HG03575 (cell line): ENCODE measurements at regions not wholly inside any gene's neighbourhood (a gene's known extent, or its start where the extent isn't known, plus 50 kb on each side); places are given as distances from the start of the nearest gene placed in this dataset.

Experiments used
- ATAC-seq: cut with Tn5 transposase; IDR thresholded peaks from one replicate; pipeline ENCODE4 v1.9.1; 2021; ENCODE audit not compliant: unreplicated experiment, insufficient number of reproducible peaks, low FRiP score; ENCODE audit errors: extremely low read depth

GRCh38 chr7:115511330-115511729 is 519.2 kb downstream of the TFEC start:
- ATAC-seq: no peak

GRCh38 chr7:115505136-115505535 is 525.4 kb downstream of the TFEC start:
- no peak for ATAC-seq

DNA sequence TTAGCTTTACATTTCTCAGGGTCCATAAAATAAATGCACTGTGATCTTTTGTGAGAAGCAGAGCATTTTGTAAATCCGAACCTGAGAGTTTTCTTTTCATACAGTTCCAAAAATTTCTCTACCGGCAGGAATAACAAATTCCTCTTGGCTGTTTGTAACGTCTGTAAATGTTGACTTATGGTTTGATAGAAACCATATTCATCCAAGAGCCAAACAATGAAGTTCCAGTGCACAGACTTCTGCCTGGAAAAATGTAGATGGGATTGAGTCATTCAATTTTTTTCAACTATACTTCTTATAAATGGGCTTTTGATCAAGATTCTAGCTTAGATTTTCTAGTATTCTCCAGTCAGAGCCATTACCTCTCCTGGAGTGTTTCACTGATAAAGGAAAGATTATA is 530.6 kb downstream of the TFEC start:
- ATAC-seq: no peak

DNA sequence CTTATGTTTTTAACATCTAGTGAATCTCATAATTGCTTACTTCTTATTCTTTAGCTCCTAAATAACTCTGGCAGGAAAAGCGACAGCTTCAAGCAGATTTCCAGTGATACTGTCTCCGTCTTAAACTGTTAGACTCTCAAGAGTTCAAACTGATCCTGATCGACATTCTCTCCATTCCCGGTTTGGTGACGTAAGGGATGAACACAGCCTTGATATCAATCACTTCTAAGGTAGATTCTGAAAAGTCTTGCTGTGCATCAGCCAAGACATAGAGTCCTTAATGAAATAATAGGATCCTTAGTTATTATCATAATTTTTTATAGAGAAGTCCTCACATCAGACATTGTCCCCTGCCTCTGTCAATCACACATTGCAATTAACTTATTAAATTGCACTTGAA is 534.6 kb downstream of the TFEC start:
- no peak for ATAC-seq

GRCh38 chr7:115494529-115495147 is 535.9 kb downstream of the TFEC start:
- no peak for ATAC-seq

GRCh38 chr7:115493381-115493780 is 537.2 kb downstream of the TFEC start:
- ATAC-seq: no peak

GRCh38 chr7:115491744-115492380 is 538.7 kb downstream of the TFEC start:
- ATAC-seq: no peak

DNA sequence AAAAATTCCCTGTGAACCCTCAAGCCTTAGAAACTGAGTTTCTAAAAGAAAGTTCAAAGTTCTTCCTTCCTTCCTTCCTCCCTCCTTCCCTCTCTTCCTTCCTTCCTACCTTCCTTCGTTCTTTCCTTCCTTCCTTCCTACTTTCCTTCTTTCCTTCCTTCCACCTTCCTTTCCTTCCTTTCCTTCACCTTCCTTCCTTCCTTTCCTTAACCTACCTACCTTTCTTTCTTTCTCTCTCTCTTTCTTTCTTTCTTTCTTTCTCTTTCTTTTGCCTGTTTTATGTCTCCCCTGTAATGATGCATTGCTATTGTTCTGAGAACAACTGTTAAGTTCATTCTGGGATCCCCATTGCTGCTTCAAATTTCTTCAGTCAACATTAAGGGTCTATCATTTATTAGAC is 551.1 kb downstream of the TFEC start:
- ATAC-seq: no peak

DNA sequence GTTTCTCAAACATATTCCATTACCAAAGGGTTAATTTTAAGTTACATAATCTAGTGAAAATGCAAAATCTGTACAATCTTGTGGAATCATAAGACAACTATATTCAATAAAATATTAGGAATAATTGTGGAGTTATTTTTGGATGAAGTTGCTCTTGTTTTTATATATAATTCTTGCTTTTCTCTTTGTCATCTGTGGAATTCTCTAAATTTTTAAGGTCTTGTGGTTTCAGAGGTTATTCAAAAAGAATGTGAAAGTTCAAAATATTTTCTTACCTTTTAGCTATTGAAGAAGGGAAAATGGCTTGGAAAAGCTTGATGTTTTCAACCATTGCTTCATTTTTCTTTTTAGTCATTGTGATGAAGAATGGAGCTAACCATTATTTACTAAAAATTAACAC is 552.1 kb downstream of the TFEC start:
- ATAC-seq: no peak

GRCh38 chr7:115477193-115477651 is 553.3 kb downstream of the TFEC start:
- no peak for ATAC-seq

DNA sequence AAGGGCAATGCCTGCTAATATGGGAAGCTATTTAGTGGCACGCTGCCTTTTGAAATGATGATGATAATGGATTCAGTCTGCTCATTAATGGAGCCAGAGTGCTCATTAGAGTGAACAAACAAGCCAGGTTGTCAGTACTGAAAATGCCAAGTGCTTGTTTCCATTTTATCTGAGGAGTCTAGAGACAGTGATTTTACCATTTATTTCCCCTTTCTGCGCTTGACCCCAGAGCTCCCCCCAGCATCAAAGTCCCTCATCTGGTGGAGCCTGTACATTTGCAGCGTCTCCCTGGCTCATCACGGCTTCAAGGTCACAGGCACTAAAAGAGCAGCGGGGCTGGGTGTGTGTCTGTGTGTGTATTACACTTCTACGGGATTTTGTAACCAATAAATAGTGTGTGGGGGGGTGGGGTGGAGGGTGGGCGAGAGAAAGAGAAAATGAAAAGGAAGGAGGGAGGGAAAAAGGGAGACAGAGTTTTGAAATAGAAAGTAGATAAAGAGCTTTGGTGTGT is 553.8 kb downstream of the TFEC start:
- ATAC-seq: no peak

- no peak for ATAC-seq
These were observed 554.0 kb downstream of the MDFIC start for GRCh38 chr7:115475761-115476385.

DNA sequence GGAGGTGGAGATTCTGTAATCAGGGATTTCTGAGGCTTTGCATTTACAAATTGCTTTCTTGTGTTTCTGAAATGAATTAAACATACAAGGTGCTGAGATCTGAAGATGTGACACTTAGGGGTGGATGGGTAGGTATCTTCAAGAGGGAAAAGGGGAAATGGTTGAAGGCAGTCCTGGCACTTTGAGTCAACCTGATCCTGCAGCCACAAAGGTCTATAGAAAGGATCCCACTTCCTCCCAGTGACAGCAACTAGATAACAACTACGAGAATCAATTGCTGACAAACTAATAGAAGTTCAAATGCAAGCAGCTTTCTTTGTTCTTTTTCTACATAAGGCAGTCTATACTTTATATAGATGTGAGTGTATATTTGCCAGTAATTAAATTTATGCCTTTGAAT is 553.3 kb downstream of the MDFIC start:
- ATAC-seq: no peak

GRCh38 chr7:115474137-115474536 is 552.2 kb downstream of the MDFIC start:
- no peak for ATAC-seq

DNA sequence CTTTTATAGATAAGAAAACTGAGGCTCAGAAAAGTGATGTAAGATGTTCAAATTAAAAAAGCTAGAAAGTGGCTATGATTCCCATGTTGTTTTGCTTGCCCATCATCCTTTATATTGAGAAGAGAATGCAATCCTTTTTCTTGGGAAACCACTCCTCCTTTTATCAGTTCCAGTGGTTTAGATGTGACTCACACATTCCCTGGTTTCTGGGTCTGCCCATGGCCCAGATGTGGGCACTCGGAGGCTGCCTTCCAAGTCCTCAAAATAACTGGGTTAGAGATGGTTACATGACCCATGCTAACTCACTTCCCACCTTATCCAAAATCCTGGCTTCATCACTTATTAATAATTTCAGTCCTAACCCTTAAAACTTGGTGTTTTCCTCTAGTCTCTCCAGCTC is 550.0 kb downstream of the MDFIC start:
- ATAC-seq: no peak

GRCh38 chr7:115462301-115463015 is 540.6 kb downstream of the MDFIC start:
- no peak for ATAC-seq

GRCh38 chr7:115449689-115450088 is 527.8 kb downstream of the MDFIC start:
- no peak for ATAC-seq

GRCh38 chr7:115447495-115447894 is 525.6 kb downstream of the MDFIC start:
- no peak for ATAC-seq

DNA sequence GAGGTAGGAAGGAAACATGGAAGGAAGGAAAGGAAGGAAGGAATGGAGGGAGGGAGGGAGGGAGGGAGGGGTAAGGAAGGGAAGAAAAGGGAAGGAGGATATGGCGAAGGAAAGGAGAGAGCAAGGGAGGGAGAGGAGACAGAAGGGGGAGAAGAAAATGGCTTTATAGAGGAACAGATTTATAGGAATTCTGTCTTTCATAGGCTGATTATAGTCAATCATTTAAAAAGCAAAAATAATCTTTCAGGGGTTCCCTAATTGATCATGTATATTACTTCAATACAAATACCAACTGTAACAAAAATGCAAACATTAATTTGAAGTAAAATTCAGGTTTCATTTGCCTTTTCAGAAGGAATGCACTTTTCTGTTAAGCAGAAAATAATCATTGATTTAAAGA is 519.1 kb downstream of the MDFIC start:
- no peak for ATAC-seq

DNA sequence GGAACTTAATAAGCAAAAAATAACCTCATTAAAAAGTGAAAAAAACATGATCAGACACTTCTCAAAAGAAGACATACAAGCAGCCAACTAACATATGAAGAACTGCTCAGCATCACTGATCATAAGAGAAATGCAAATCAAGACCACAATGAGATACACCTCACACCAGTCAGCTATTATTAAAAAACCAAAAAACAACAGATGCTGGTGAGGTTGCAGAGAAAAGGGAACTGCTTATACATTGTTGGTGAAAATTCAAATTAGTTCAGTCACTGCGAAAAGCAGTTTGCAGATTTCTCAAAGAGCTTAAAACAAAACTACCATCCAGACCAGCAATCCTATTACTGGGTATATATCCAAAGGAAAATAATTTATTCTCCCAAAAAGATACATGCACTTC is 513.3 kb downstream of the MDFIC start:
- ATAC-seq: peak; percentile 93
